ENCODE measurements at regions not wholly inside any gene's neighbourhood (a gene's known extent, or its start where the extent isn't known, plus 50 kb on each side); places are given as distances from the start of the nearest gene placed in this dataset.
"Not testable (repeated sequence)": the region's sequence is repeated elsewhere in the genome, so short reads cannot be mapped to it uniquely, and the experiment has no call there.

- Mint-ChIP-seq H3K9me3 (no peaks in the 10 kb centered on the region), H3K27me3 (no peaks in the 10 kb centered on the region), H3K36me3 (ENCODE audit: low read depth) (no peaks in the 10 kb centered on the region), H3K27ac (no peak overlapping the region), H3K4me1 (no peaks in the 10 kb centered on the region), H3K4me3 (no peak overlapping the region)
- DNase-seq, result no peak
- ChIA-PET POLR2A (no interaction called here), CTCF (interaction anchor here (1.4 kb wide), 1 partner anchor 9 kb away, joined by 4 read pairs; no protein-coding TSS in a partner anchor)
Observed at GRCh38 chr22:26827611-26828010, 170.2 kb downstream of the MIAT start.

GRCh38 chr22:26828311-26828710 lies 170.9 kb downstream of the MIAT start:
- DNase-seq, result no peak
- ChIA-PET CTCF (interaction anchor here (1.4 kb wide), 1 partner anchor 8 kb away, joined by 4 read pairs; no protein-coding TSS in a partner anchor), POLR2A (no interaction called here)
- no peaks in the 10 kb centered on the region for H3K36me3 Mint-ChIP-seq (ENCODE audit: low read depth)
- no peaks in the 10 kb centered on the region for H3K27me3 Mint-ChIP-seq
- H3K4me3 Mint-ChIP-seq, result no peak overlapping the region
- H3K4me1 Mint-ChIP-seq, result no peaks in the 10 kb centered on the region
- no peak overlapping the region for H3K27ac Mint-ChIP-seq
- H3K9me3 Mint-ChIP-seq, result no peaks in the 10 kb centered on the region

GRCh38 chr22:26830837-26831236 lies 173.4 kb downstream of the MIAT start:
- Mint-ChIP-seq H3K4me3 (no peak overlapping the region), H3K36me3 (ENCODE audit: low read depth) (no peaks in the 10 kb centered on the region), H3K4me1 (no peaks in the 10 kb centered on the region), H3K27ac (no peak overlapping the region), H3K27me3 (no peaks in the 10 kb centered on the region), H3K9me3 (no peaks in the 10 kb centered on the region)
- ChIA-PET POLR2A (no interaction called here), CTCF (no interaction called here)
- no peak for DNase-seq

GRCh38 chr22:26835023-26835422 lies 177.6 kb downstream of the MIAT start:
- DNase-seq, result no peak
- CTCF ChIA-PET, result no interaction called here
- Mint-ChIP-seq H3K9me3 (no peaks in the 10 kb centered on the region), H3K27me3 (no peaks in the 10 kb centered on the region), H3K27ac (no peak overlapping the region), H3K36me3 (ENCODE audit: low read depth) (no peaks in the 10 kb centered on the region), H3K4me3 (no peak overlapping the region), H3K4me1 (no peaks in the 10 kb centered on the region)
- POLR2A ChIA-PET, result no interaction called here

GRCh38 chr22:26835929-26836528 lies 178.6 kb downstream of the MIAT start:
- Mint-ChIP-seq H3K27me3 (no peaks in the 10 kb centered on the region), H3K9me3 (no peaks in the 10 kb centered on the region), H3K4me3 (no peak overlapping the region), H3K36me3 (ENCODE audit: low read depth) (no peaks in the 10 kb centered on the region), H3K27ac (no peak overlapping the region), H3K4me1 (no peaks in the 10 kb centered on the region)
- ChIA-PET CTCF (interaction anchor here (1.2 to 1.5 kb wide), 2 partner anchors 8 to 13 kb away, joined by 4 read pairs; no protein-coding TSS in a partner anchor), POLR2A (no interaction called here)
- DNase-seq, result peak; percentile 63

GRCh38 chr22:26837784-26838470 lies 180.5 kb downstream of the MIAT start:
- no peak overlapping the region for H3K27ac Mint-ChIP-seq
- ChIA-PET POLR2A (no interaction called here), CTCF (interaction anchor here (1.3 to 1.5 kb wide), 2 partner anchors 23 to 186 kb away, joined by 3 read pairs; no protein-coding TSS in a partner anchor)
- no peaks in the 10 kb centered on the region for H3K36me3 Mint-ChIP-seq (ENCODE audit: low read depth)
- no peaks in the 10 kb centered on the region for H3K4me1 Mint-ChIP-seq
- DNase-seq, result no peak
- no peaks in the 10 kb centered on the region for H3K27me3 Mint-ChIP-seq
- H3K9me3 Mint-ChIP-seq, result no peaks in the 10 kb centered on the region
- H3K4me3 Mint-ChIP-seq, result no peak overlapping the region

GRCh38 chr22:26838471-26838825 lies 181.1 kb downstream of the MIAT start:
- Mint-ChIP-seq H3K27me3 (no peaks in the 10 kb centered on the region), H3K36me3 (ENCODE audit: low read depth) (no peaks in the 10 kb centered on the region), H3K9me3 (no peaks in the 10 kb centered on the region), H3K4me3 (no peak overlapping the region), H3K4me1 (no peaks in the 10 kb centered on the region), H3K27ac (no peak overlapping the region)
- no peak for DNase-seq
- ChIA-PET POLR2A (no interaction called here), CTCF (interaction anchor here (1.5 kb wide), 1 partner anchor 22 kb away, joined by 3 read pairs; no protein-coding TSS in a partner anchor)

- no peak overlapping the region for H3K27ac Mint-ChIP-seq
- CTCF ChIA-PET, result no interaction called here
- POLR2A ChIA-PET, result no interaction called here
- no peak for DNase-seq
- no peaks in the 10 kb centered on the region for H3K4me1 Mint-ChIP-seq
- no peak overlapping the region for H3K4me3 Mint-ChIP-seq
- no peaks in the 10 kb centered on the region for H3K27me3 Mint-ChIP-seq
- no peaks in the 10 kb centered on the region for H3K9me3 Mint-ChIP-seq
- H3K36me3 Mint-ChIP-seq (ENCODE audit: low read depth), result no peaks in the 10 kb centered on the region
Observed at GRCh38 chr22:26839216-26839615, 181.8 kb downstream of the MIAT start.

- H3K36me3 Mint-ChIP-seq (ENCODE audit: low read depth); H3K27ac Mint-ChIP-seq; POLR2A ChIA-PET; H3K4me3 Mint-ChIP-seq; H3K27me3 Mint-ChIP-seq; H3K4me1 Mint-ChIP-seq; H3K9me3 Mint-ChIP-seq; DNase-seq: not testable (repeated sequence)
- CTCF ChIA-PET, result interaction anchor here (0.9 kb wide), 1 partner anchor 963 kb away, joined by 3 read pairs; no protein-coding TSS in a partner anchor
Observed at GRCh38 chr22:26840770-26841169, 183.4 kb downstream of the MIAT start.

- no peaks in the 10 kb centered on the region for H3K9me3 Mint-ChIP-seq
- H3K27me3 Mint-ChIP-seq, result no peaks in the 10 kb centered on the region
- ChIA-PET POLR2A (no interaction called here), CTCF (no interaction called here)
- H3K4me1 Mint-ChIP-seq, result peaks cover 12% of the 10 kb centered on the region
- DNase-seq, result no peak
- H3K36me3 Mint-ChIP-seq (ENCODE audit: low read depth), result no peaks in the 10 kb centered on the region
- H3K27ac Mint-ChIP-seq, result no peak overlapping the region
- H3K4me3 Mint-ChIP-seq, result no peak overlapping the region
Observed at GRCh38 chr22:26842103-26842502, 184.7 kb downstream of the MIAT start.

- no peaks in the 10 kb centered on the region for H3K36me3 Mint-ChIP-seq (ENCODE audit: low read depth)
- no peaks in the 10 kb centered on the region for H3K9me3 Mint-ChIP-seq
- POLR2A ChIA-PET, result no interaction called here
- CTCF ChIA-PET, result no interaction called here
- H3K27me3 Mint-ChIP-seq, result no peaks in the 10 kb centered on the region
- H3K27ac Mint-ChIP-seq, result no peak overlapping the region
- DNase-seq, result no peak
- no peak overlapping the region for H3K4me3 Mint-ChIP-seq
- peaks cover 15% of the 10 kb centered on the region for H3K4me1 Mint-ChIP-seq
Observed at GRCh38 chr22:26845021-26845743, 187.8 kb downstream of the MIAT start.

GRCh38 chr22:26846076-26846475 lies 188.7 kb downstream of the MIAT start:
- H3K27me3 Mint-ChIP-seq, result no peaks in the 10 kb centered on the region
- H3K4me3 Mint-ChIP-seq, result no peak overlapping the region
- H3K4me1 Mint-ChIP-seq, result peaks cover 15% of the 10 kb centered on the region
- CTCF ChIA-PET, result no interaction called here
- no peak overlapping the region for H3K27ac Mint-ChIP-seq
- no peak for DNase-seq
- no peaks in the 10 kb centered on the region for H3K9me3 Mint-ChIP-seq
- no peaks in the 10 kb centered on the region for H3K36me3 Mint-ChIP-seq (ENCODE audit: low read depth)
- POLR2A ChIA-PET, result no interaction called here

- Mint-ChIP-seq H3K4me3 (no peak overlapping the region), H3K36me3 (ENCODE audit: low read depth) (no peaks in the 10 kb centered on the region), H3K4me1 (peaks cover 15% of the 10 kb centered on the region), H3K27ac (no peak overlapping the region), H3K9me3 (no peaks in the 10 kb centered on the region), H3K27me3 (no peaks in the 10 kb centered on the region)
- POLR2A ChIA-PET, result no interaction called here
- DNase-seq, result peak; percentile 18
- CTCF ChIA-PET, result no interaction called here
Observed at GRCh38 chr22:26846645-26847044, 189.3 kb downstream of the MIAT start.

GRCh38 chr22:26847046-26847445 lies 189.7 kb downstream of the MIAT start:
- DNase-seq, result no peak
- Mint-ChIP-seq H3K4me3 (no peak overlapping the region), H3K36me3 (ENCODE audit: low read depth) (no peaks in the 10 kb centered on the region), H3K9me3 (no peaks in the 10 kb centered on the region), H3K27me3 (no peaks in the 10 kb centered on the region), H3K27ac (no peak overlapping the region), H3K4me1 (peaks cover 15% of the 10 kb centered on the region)
- ChIA-PET CTCF (no interaction called here), POLR2A (no interaction called here)

Measured in activated CD4-positive, alpha-beta memory T cell treated with anti-CD3 and anti-CD28 coated beads, Interleukin-2, amount 10 ng/mL, durations not matched to agents 7 days and 5 days (primary cell).